IMR-90 (cell line): ENCODE measurements at regions not wholly inside any gene's neighbourhood (a gene's known extent, or its start where the extent isn't known, plus 50 kb on each side); places are given as distances from the start of the nearest gene placed in this dataset.

Experiments used
- CHD1 ChIP-seq: IDR thresholded peaks from 2 replicates; pipeline ENCODE4 v1.6.1; 2012; ENCODE audit warnings: low read depth, low read length, improper control_type of control experiment
- MAZ ChIP-seq: IDR thresholded peaks from 2 replicates; pipeline ENCODE4 v1.6.1; 2012; ENCODE audit warnings: low read depth, mild to moderate bottlenecking, low read length, improper control_type of control experiment, moderate library complexity, borderline replicate concordance
- MXI1 ChIP-seq: IDR thresholded peaks from 2 replicates; pipeline ENCODE4 v1.6.1; 2012; ENCODE audit warnings: low read depth, mild to moderate bottlenecking, low read length, moderate library complexity, borderline replicate concordance
- POLR2A ChIP-seq: IDR thresholded peaks from 2 replicates; pipeline ENCODE4 v1.6.1; 2012; ENCODE audit warnings: mild to moderate bottlenecking, low read depth, low read length
- RAD21 ChIP-seq: IDR thresholded peaks from 2 replicates; pipeline ENCODE4 v1.6.1; 2012; ENCODE audit warnings: low read length, improper control_type of control experiment
- RCOR1 ChIP-seq: IDR thresholded peaks from 2 replicates; pipeline ENCODE4 v1.6.1; 2012; ENCODE audit warnings: mild to moderate bottlenecking, low read length, improper control_type of control experiment; ENCODE audit not compliant: insufficient replicate concordance
- TF ChIP-seq, protein P1 (sequence below): conservative IDR thresholded peaks from 2 replicates; pipeline ENCODE4 v1.5.1; 2012; ENCODE audit warnings: mild to moderate bottlenecking, low read depth, low read length, improper control_type of control experiment
- TF ChIP-seq, protein P2 (sequence below): fragments of 150-350 bp; IDR thresholded peaks from 2 replicates; pipeline ENCODE4 v1.6.1; 2016; ENCODE audit warnings: low read depth, mild to moderate bottlenecking, low read length, moderate library complexity, borderline replicate concordance

DNA sequence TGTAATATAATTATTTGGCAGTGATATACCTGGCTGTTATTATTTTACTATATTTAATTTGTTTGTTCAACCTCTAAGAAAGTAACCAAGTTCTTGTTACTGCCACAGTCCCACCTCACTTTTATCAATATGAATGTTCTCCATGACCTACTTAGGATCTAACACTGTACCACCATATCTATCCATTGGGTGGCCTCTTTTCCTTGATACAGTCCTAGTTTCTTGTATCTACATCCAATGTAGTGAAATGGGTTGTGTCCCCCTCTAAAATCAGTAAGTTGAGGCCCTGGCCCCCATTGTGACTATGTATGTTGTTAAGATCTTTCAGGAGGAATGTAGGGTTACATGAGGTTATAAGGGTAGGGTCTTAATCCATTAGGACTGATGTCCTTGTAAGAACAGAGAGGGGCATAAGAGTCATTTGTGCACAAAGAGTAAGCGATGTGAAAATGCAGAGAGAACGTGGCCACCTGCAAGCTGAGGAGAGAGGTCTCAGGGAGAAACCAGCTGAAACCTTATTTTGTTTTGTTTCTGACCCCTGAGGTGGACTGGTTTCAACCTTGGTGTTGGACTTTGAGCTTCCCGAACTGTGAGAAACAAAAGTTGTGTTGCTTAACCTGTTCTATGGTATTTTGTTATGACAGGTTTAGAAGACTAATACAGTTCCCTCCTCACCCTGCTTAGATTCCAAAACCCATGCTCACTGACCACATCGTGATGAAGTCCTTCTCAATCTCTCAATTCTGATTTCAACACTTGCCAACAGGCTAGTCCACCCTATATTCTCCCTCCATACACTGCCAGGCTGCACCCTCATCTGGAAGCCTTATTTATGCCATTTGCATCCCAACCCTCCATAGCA, 387.3 kb upstream of the EPHA7 start:
- TF ChIP-seq POLR2A (no peak), RAD21 (no peak), CHD1 (no peak), MXI1 (no peak), MAZ (no peak), RCOR1 (no peak)
- TF ChIP-seq, protein P1, sequence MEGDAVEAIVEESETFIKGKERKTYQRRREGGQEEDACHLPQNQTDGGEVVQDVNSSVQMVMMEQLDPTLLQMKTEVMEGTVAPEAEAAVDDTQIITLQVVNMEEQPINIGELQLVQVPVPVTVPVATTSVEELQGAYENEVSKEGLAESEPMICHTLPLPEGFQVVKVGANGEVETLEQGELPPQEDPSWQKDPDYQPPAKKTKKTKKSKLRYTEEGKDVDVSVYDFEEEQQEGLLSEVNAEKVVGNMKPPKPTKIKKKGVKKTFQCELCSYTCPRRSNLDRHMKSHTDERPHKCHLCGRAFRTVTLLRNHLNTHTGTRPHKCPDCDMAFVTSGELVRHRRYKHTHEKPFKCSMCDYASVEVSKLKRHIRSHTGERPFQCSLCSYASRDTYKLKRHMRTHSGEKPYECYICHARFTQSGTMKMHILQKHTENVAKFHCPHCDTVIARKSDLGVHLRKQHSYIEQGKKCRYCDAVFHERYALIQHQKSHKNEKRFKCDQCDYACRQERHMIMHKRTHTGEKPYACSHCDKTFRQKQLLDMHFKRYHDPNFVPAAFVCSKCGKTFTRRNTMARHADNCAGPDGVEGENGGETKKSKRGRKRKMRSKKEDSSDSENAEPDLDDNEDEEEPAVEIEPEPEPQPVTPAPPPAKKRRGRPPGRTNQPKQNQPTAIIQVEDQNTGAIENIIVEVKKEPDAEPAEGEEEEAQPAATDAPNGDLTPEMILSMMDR, result no peak
- TF ChIP-seq, protein P2, sequence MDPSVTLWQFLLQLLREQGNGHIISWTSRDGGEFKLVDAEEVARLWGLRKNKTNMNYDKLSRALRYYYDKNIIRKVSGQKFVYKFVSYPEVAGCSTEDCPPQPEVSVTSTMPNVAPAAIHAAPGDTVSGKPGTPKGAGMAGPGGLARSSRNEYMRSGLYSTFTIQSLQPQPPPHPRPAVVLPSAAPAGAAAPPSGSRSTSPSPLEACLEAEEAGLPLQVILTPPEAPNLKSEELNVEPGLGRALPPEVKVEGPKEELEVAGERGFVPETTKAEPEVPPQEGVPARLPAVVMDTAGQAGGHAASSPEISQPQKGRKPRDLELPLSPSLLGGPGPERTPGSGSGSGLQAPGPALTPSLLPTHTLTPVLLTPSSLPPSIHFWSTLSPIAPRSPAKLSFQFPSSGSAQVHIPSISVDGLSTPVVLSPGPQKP, result no peak
